Nephron (organoid): ENCODE measurements at regions not wholly inside any gene's neighbourhood (a gene's known extent, or its start where the extent isn't known, plus 50 kb on each side); places are given as distances from the start of the nearest gene placed in this dataset.

Source experiments
- H3K27ac Mint-ChIP-seq, 3 experiments: 2 replicates each; pipeline ENCODE4 v1.8.0; 2020; ENCODE audit warnings: mixed read lengths in 3 of 3, mild to moderate bottlenecking in 2 of 3, moderate library complexity in 1 of 3
- H3K27me3 Mint-ChIP-seq: 2 replicates; pipeline ENCODE4 v1.8.0; 2021; ENCODE audit warnings: low read depth, mild to moderate bottlenecking, moderate library complexity, mixed read lengths
- H3K36me3 Mint-ChIP-seq: 2 replicates; pipeline ENCODE4 v1.8.0; 2020; ENCODE audit warnings: low read depth, mixed read lengths
- H3K4me1 Mint-ChIP-seq: 2 replicates; pipeline ENCODE4 v1.8.0; 2020; ENCODE audit warnings: mixed read lengths
- H3K4me3 Mint-ChIP-seq, 3 experiments: 2 replicates each; pipeline ENCODE4 v1.8.0; 2020; ENCODE audit warnings: mild to moderate bottlenecking in 3 of 3, mixed read lengths in 3 of 3, moderate library complexity in 2 of 3
- H3K9me3 Mint-ChIP-seq: 2 replicates; pipeline ENCODE4 v1.8.0; 2020; ENCODE audit warnings: mixed read lengths
- CTCF ChIP-seq, 3 experiments: fragments of 200-600 bp; sonication (generic); IDR thresholded peaks; one replicate each; pipeline ENCODE4 v1.5.0; 2021; ENCODE audit warnings: antibody characterized with exemption in 3 of 3; ENCODE audit not compliant: unreplicated experiment in 3 of 3

- H3K4me3 Mint-ChIP-seq: no peak overlapping the region
- H3K36me3 Mint-ChIP-seq: no peaks in the 10 kb centered on the region
- no peak for TF ChIP-seq CTCF (IDR thresholded peaks at IDR 0.05; ENCODE audit: unreplicated experiment in 3 of 3)
- no peak overlapping the region for H3K27ac Mint-ChIP-seq
- H3K27me3 Mint-ChIP-seq: no peaks in the 10 kb centered on the region
- H3K4me1 Mint-ChIP-seq: peaks cover 4% of the 10 kb centered on the region
- H3K9me3 Mint-ChIP-seq: no peaks in the 10 kb centered on the region
These were observed 173.2 kb upstream of the CDH10 start for GRCh38 chr5:24817966-24818365.

GRCh38 chr5:24816206-24816605 lies 171.4 kb upstream of the CDH10 start:
- TF ChIP-seq CTCF (IDR thresholded peaks at IDR 0.05; ENCODE audit: unreplicated experiment in 3 of 3): no peak
- no peak overlapping the region for H3K27ac Mint-ChIP-seq
- H3K4me1 Mint-ChIP-seq: peaks cover 4% of the 10 kb centered on the region
- H3K27me3 Mint-ChIP-seq: no peaks in the 10 kb centered on the region
- H3K36me3 Mint-ChIP-seq: no peaks in the 10 kb centered on the region
- no peaks in the 10 kb centered on the region for H3K9me3 Mint-ChIP-seq
- H3K4me3 Mint-ChIP-seq: no peak overlapping the region

- Mint-ChIP-seq H3K9me3 (no peaks in the 10 kb centered on the region), H3K27ac (no peak overlapping the region), H3K27me3 (no peaks in the 10 kb centered on the region), H3K4me1 (no peaks in the 10 kb centered on the region), H3K36me3 (no peaks in the 10 kb centered on the region), H3K4me3 (no peak overlapping the region)
- no peak for TF ChIP-seq CTCF (IDR thresholded peaks at IDR 0.05; ENCODE audit: unreplicated experiment in 3 of 3)
These were observed 160.5 kb upstream of the CDH10 start for GRCh38 chr5:24805230-24805629.

- no peak for TF ChIP-seq CTCF (IDR thresholded peaks at IDR 0.05; ENCODE audit: unreplicated experiment in 3 of 3)
- H3K9me3 Mint-ChIP-seq: no peaks in the 10 kb centered on the region
- H3K4me1 Mint-ChIP-seq: no peaks in the 10 kb centered on the region
- H3K27me3 Mint-ChIP-seq: no peaks in the 10 kb centered on the region
- H3K4me3 Mint-ChIP-seq: no peak overlapping the region
- no peaks in the 10 kb centered on the region for H3K36me3 Mint-ChIP-seq
- H3K27ac Mint-ChIP-seq: no peak overlapping the region
These were observed 159.5 kb upstream of the CDH10 start for GRCh38 chr5:24804221-24804681.

- Mint-ChIP-seq H3K27ac (no peak overlapping the region), H3K27me3 (no peaks in the 10 kb centered on the region), H3K4me1 (no peaks in the 10 kb centered on the region), H3K36me3 (no peaks in the 10 kb centered on the region), H3K9me3 (no peaks in the 10 kb centered on the region), H3K4me3 (no peak overlapping the region)
- no peak for TF ChIP-seq CTCF (IDR thresholded peaks at IDR 0.05; ENCODE audit: unreplicated experiment in 3 of 3)
These were observed 146.5 kb upstream of the CDH10 start for GRCh38 chr5:24791326-24791725.

- H3K4me1 Mint-ChIP-seq: no peaks in the 10 kb centered on the region
- no peak overlapping the region for H3K4me3 Mint-ChIP-seq
- H3K36me3 Mint-ChIP-seq: no peaks in the 10 kb centered on the region
- H3K9me3 Mint-ChIP-seq: no peaks in the 10 kb centered on the region
- no peak for TF ChIP-seq CTCF (IDR thresholded peaks at IDR 0.05; ENCODE audit: unreplicated experiment in 3 of 3)
- H3K27ac Mint-ChIP-seq: no peak overlapping the region
- H3K27me3 Mint-ChIP-seq: no peaks in the 10 kb centered on the region
These were observed 145.0 kb upstream of the CDH10 start for GRCh38 chr5:24789611-24790351.
